Brain microvascular endothelial cell (primary cell): ENCODE measurements at regions not wholly inside any gene's neighbourhood (a gene's known extent, or its start where the extent isn't known, plus 50 kb on each side); places are given as distances from the start of the nearest gene placed in this dataset.
A peak's percentile ranks its signal among the peaks of the same experiment; 100 is the strongest.
"Not testable (repeated sequence)": the region's sequence is repeated elsewhere in the genome, so short reads cannot be mapped to it uniquely, and the experiment has no call there.

ENCODE experiments used
- DNase-seq: peaks from one replicate; pipeline ENCODE4 v3.0.0-alpha.2; 2020
- H3K27ac ChIP-seq: fragments of 250-450 bp; sonication (Bioruptor Pico); 2 replicates; pipeline ENCODE4 v1.5.1; 2020; ENCODE audit warnings: mild to moderate bottlenecking, moderate library complexity
- H3K27me3 ChIP-seq: fragments of 250-450 bp; sonication (Bioruptor Pico); replicated peaks from 2 replicates; pipeline ENCODE4 v1.5.1; 2020; ENCODE audit warnings: mild to moderate bottlenecking
- H3K36me3 ChIP-seq: fragments of 250-450 bp; sonication (Bioruptor Pico); replicated peaks from 2 replicates; pipeline ENCODE4 v1.5.1; 2020; ENCODE audit warnings: mild to moderate bottlenecking
- H3K4me3 ChIP-seq: 2 replicates; pipeline ENCODE4 v1.5.1; 2011; ENCODE audit warnings: low read depth, mild to moderate bottlenecking, control low read depth, low read length, moderate library complexity
- in situ Hi-C: cut with HindIII; loops from 2 replicates; pipeline ENCODE4 v1.10.0; 2017; ENCODE audit warnings: low sequenced_read_pairs, low pct_ligation_motif_present
- TF ChIP-seq, protein P1 (sequence below): IDR thresholded peaks from 2 replicates; pipeline ENCODE4 v1.5.1; 2011; ENCODE audit warnings: low read depth, mild to moderate bottlenecking, moderate library complexity, low read length, control low read depth, inconsistent platforms; ENCODE audit errors: missing control alignments

DNA sequence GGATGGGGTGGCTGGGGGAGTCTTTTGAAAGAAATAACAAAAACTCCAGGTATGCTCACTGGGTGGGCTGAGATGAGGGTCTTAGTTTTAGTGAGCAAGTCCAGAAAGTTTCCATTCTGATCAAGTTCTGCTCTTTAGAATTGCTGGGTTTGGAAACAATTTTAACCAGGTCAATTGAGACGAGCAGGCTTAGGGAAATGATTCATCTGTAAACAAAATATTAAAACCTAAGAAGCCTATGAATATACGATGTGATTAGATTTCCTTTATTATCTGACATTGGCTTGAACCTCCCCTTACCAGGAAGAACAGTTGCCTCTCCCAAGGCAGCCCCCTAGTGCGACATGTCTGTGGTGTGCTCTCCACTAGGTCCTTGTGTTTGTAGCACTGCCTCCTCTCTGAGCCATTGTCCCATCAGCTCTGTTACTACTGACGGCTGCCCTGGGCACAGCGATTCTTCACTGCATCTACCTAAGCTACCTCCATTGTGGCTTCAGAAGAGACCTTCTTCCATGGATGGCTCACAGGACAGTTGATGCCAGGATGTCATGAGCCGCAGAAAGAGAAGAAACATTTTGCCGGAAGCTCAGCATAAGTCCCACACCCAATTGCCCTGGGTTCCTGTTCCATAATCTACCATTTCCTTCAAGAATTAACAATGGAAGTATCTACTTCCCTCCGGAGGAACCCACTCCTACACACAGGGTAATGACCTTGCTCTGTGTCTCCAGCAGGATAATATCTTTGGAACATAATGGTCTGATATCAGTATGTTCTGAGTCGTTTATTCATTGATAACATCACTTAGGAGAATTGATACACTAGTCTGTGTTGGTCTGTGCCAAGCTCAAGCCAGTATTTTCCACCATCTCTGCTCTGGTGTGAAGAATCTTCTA, 95.1 kb upstream of the ITGB1 start:
- DNase-seq: no peak
- H3K36me3 ChIP-seq: no peaks in the 10 kb centered on the region
- no peaks in the 10 kb centered on the region for H3K27me3 ChIP-seq
- H3K27ac ChIP-seq: no peak overlapping the region
- in situ Hi-C loops: no loop called here
- TF ChIP-seq, protein P1, sequence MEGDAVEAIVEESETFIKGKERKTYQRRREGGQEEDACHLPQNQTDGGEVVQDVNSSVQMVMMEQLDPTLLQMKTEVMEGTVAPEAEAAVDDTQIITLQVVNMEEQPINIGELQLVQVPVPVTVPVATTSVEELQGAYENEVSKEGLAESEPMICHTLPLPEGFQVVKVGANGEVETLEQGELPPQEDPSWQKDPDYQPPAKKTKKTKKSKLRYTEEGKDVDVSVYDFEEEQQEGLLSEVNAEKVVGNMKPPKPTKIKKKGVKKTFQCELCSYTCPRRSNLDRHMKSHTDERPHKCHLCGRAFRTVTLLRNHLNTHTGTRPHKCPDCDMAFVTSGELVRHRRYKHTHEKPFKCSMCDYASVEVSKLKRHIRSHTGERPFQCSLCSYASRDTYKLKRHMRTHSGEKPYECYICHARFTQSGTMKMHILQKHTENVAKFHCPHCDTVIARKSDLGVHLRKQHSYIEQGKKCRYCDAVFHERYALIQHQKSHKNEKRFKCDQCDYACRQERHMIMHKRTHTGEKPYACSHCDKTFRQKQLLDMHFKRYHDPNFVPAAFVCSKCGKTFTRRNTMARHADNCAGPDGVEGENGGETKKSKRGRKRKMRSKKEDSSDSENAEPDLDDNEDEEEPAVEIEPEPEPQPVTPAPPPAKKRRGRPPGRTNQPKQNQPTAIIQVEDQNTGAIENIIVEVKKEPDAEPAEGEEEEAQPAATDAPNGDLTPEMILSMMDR: no peak
- H3K4me3 ChIP-seq: no peak overlapping the region

DNA sequence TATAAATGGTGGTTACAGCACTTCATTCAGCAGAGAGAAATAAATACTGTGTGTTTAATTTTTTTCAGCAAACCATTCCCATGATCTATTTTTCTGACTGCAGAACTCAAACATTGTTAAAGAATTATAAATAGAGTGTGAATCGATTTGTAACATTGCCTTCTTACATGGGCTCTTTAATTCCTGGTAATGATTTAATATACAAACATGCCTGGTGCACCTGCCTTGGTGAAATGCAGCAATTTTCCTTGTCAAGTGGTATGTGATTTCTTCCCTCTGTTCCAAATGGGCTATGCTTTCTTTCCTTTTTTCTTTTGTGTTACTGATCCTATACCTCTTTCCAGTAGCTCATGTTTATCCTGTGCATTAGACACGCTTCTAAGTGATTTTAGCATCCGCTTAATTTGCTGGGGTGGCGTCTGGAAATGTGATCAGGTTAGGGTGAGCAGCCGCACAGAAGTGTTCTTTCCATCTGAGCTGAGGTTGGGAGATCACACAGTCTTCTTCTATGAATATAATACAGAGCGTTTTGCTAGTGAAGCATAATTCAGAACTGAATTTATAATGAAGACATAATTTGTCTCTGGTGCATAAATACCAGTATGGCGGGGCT, 94.3 kb upstream of the ITGB1 start:
- TF ChIP-seq, protein P1: no peak
- Histone ChIP-seq H3K4me3 (no peak overlapping the region), H3K27ac (no peak overlapping the region), H3K27me3 (no peaks in the 10 kb centered on the region), H3K36me3 (no peaks in the 10 kb centered on the region)
- in situ Hi-C loops: no loop called here
- no peak for DNase-seq

DNA sequence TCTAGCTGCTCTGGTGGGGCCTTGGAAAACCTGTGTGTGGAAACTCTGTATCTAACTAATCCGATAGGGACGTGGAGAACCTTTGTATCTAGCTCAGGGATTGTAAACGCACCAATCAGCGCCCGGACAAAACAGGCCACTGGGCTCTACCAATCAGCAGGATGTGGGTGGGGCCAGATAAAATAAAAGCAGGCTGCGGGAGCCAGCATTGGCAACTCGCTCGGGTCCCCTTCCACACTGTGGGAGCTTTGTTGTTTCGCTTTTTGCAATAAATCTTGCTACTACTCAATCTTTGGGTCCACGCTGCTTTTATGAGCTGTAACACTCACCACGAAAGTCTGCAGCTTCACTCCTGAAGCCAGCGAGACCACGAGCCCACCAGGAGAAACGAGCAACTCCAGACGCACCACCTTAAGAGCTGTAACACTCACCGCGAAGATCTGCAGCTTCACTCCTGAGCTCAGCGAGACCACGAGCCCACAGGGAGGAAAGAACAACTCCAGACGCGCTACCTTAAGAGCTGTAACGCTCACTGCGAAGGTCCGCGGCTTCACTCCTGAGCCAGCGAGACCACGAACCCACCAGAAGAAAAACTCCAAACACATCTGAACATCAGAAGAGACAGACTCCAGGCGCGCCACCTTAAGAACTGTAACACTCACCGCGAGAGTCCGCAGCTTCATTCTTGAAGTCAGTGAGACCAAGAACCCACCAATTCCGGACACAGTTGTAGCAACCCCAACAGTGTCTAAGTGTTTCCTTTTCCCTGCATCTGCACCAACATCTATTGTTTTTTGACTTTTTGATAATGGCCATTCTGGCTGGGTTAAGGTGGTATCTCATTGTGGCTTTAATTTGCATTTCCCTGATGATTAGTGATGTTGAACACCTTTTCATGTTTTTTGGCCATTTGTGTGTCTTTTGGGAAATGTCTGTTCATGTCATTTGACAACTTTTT, 92.2 kb upstream of the ITGB1 start:
- H3K27ac ChIP-seq, DNase-seq, H3K27me3 ChIP-seq, in situ Hi-C loops, H3K36me3 ChIP-seq, H3K4me3 ChIP-seq: not testable (repeated sequence)

DNA sequence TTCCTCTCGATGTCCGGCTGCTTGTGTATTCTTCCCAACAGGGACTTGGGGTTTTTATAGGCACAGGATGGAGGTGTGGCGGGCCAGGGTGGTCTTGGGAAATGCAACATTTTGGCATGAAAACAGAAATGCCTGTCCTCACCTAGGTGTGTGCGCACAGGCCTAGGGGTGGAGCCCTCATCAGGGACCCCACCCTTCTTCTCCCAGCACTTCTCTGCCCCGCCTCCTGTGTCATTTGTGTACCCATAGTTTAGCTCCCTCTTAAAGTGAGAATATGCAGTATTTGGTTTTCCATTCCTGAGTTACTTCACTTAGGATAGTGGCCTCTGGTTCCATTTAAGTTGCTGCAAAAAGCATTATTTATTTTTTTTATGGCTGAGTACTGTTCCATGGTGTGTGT, 90.2 kb upstream of the ITGB1 start:
- TF ChIP-seq, protein P1: no peak
- Histone ChIP-seq H3K36me3 (no peaks in the 10 kb centered on the region), H3K27ac (no peak overlapping the region), H3K27me3 (no peaks in the 10 kb centered on the region), H3K4me3 (no peak overlapping the region)
- no peak for DNase-seq
- in situ Hi-C loops: no loop called here

DNA sequence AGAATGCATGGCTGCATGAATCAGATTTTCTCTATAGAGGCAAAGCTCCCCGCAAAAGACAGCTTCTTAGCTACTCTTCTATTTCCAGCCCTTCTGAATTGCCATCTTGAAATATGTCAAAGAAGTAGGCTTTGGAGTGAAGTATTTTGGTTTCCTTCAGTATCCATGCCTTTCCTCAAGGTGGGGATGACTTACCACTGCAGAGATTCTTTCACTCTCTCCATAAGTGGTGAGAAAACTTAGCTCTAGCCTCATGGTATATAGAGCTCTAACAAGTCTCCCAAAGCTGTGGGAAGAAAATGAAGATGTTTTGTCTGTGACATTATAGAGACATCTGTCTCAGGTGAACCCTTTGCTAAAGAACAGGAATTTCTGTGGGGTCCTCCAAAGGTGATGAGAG, 89.6 kb upstream of the ITGB1 start:
- DNase-seq: no peak
- in situ Hi-C loops: no loop called here
- H3K36me3 ChIP-seq: no peaks in the 10 kb centered on the region
- H3K27me3 ChIP-seq: no peaks in the 10 kb centered on the region
- TF ChIP-seq, protein P1: peak; percentile 17
- H3K4me3 ChIP-seq: no peak overlapping the region
- no peak overlapping the region for H3K27ac ChIP-seq

DNA sequence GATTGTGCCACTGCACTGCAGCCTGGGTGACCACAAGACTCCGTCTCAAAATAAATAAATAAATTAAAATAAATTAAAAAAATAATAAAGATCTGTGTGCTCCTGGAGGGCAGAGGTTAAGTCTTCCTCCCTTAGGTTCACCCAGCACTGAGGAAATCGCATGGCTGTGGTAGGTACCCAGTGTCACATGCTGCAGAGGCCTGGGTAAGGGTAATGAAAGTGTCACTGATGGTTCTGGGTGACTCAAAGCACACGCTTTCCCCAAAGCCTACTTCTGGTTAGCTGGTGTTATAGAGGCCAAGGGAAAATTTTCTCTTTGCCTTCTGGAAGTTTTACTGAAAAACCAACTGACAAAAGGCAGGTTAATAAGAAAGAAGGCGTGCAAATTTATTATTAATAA, 88.8 kb upstream of the ITGB1 start:
- TF ChIP-seq, protein P1: no peak
- in situ Hi-C loops: no loop called here
- Histone ChIP-seq H3K4me3 (no peak overlapping the region), H3K36me3 (no peaks in the 10 kb centered on the region), H3K27me3 (no peaks in the 10 kb centered on the region), H3K27ac (no peak overlapping the region)
- DNase-seq: no peak
